CD4-positive, CD25-positive, alpha-beta regulatory T cell (primary cell): ENCODE measurements at regions not wholly inside any gene's neighbourhood (a gene's known extent, or its start where the extent isn't known, plus 50 kb on each side); places are given as distances from the start of the nearest gene placed in this dataset.
A peak's percentile ranks its signal among the peaks of the same experiment; 100 is the strongest.

ENCODE experiments used
- ATAC-seq, 2 donors: fragments of 150-1000 bp; cut with Tn5 transposase; one replicate each; pipeline ENCODE4 v1.10.0; 2021; ENCODE audit warnings: low read depth in 2 of 2, moderate number of reproducible peaks in 2 of 2, moderate library complexity in 1 of 2
- DNase-seq, 3 donors: peaks; one replicate each; pipeline versions ENCODE4 v3.0.0 to v3.0.0-alpha.2; 2012 to 2022; ENCODE audit warnings: mixed read lengths in 1 of 3
- H3K27ac ChIP-seq: one replicate; pipeline ENCODE4 v1.7.0; 2013; ENCODE audit warnings: mild to moderate bottlenecking, low read length; ENCODE audit not compliant: insufficient read depth, poor library complexity, severe bottlenecking
- H3K27me3 ChIP-seq: one replicate; pipeline ENCODE4 v1.7.0; 2013; ENCODE audit warnings: low read length; ENCODE audit not compliant: control insufficient read depth, insufficient read depth
- H3K36me3 ChIP-seq: one replicate; pipeline ENCODE4 v1.7.0; 2013; ENCODE audit warnings: mild to moderate bottlenecking, low read length, moderate library complexity; ENCODE audit not compliant: control insufficient read depth, insufficient read depth
- H3K4me1 ChIP-seq: 2 replicates; pipeline ENCODE4 v1.7.0; 2013; ENCODE audit warnings: mild to moderate bottlenecking, low read length; ENCODE audit not compliant: insufficient read depth, control insufficient read depth, poor library complexity, severe bottlenecking
- H3K4me3 ChIP-seq: one replicate; pipeline ENCODE4 v1.7.0; 2013; ENCODE audit warnings: low read depth, mild to moderate bottlenecking, low read length, moderate library complexity
- H3K9me3 ChIP-seq, 2 experiments: 1 replicate in 1 of 2; 2 replicates in 1 of 2; pipeline ENCODE4 v1.7.0; 2013; ENCODE audit warnings: low read length in 2 of 2, mild to moderate bottlenecking in 1 of 2, moderate library complexity in 1 of 2; ENCODE audit not compliant: control insufficient read depth in 2 of 2
- H3K27ac Mint-ChIP-seq, 3 donors: one replicate each; pipeline ENCODE4 v1.8.0; 2020 to 2022; ENCODE audit warnings: mild to moderate bottlenecking in 3 of 3, mixed read lengths in 3 of 3, moderate library complexity in 2 of 3
- H3K27me3 Mint-ChIP-seq: one replicate; pipeline ENCODE4 v1.8.0; 2022; ENCODE audit warnings: mild to moderate bottlenecking, mixed read lengths
- H3K36me3 Mint-ChIP-seq: one replicate; pipeline ENCODE4 v1.8.0; 2020; ENCODE audit warnings: mixed read lengths
- H3K4me1 Mint-ChIP-seq, 4 donors: one replicate each; pipeline ENCODE4 v1.8.0; 2020 to 2022; ENCODE audit warnings: mixed read lengths in 4 of 4, mild to moderate bottlenecking in 1 of 4
- H3K4me3 Mint-ChIP-seq, 4 donors: one replicate each; pipeline ENCODE4 v1.8.0; 2020 to 2022; ENCODE audit warnings: mild to moderate bottlenecking in 4 of 4, mixed read lengths in 4 of 4, moderate library complexity in 3 of 4
- H3K9me3 Mint-ChIP-seq, 7 donors: one replicate each; pipeline ENCODE4 v1.8.0; 2020 to 2022; ENCODE audit warnings: mixed read lengths in 7 of 7, mild to moderate bottlenecking in 3 of 7, moderate library complexity in 2 of 7

DNA sequence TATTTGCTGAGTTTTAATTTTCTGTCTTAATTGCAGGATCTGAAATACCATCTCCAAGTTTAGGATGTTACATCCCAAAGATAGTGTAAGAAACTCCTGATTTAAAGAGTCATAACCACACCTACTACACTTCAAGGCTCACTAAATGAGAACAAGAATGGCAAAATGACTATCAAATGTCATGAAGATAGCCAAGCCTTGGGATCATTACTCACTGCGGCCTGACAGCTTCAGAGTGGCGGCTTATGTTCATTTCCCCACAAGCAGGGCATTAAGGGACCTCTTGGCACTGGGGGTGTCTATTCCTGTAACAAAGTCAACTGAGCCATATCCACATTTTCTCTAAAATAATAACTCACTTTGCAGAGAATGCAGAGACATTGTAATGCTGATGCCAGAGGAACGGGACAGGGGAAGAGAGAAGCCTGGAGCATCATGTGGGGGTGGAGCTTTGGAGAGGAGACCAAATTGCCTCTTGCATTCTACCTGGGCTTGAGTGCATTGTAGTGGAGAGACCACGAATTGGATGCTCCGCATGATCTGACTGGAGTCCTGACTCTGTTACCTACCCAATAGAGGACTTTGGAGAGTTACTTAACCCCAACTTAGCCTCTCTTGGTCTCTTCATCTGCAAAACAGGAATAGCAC is 219.2 kb downstream of the OPA1 start:
- Mint-ChIP-seq H3K36me3 (no peaks in the 10 kb centered on the region), H3K9me3 (peaks cover 0 to 1% (median 0%) of the 10 kb centered on the region in 7 donors), H3K4me1 (no peaks in the 10 kb centered on the region), H3K4me3 (no peak overlapping the region), H3K27me3 (peaks cover 13% of the 10 kb centered on the region), H3K27ac (no peak overlapping the region)
- no peak for ATAC-seq
- no peaks in the 10 kb centered on the region for H3K4me1 ChIP-seq
- no peak overlapping the region for H3K27ac ChIP-seq
- no peak overlapping the region for H3K4me3 ChIP-seq
- H3K27me3 ChIP-seq = no peaks in the 10 kb centered on the region
- no peaks in the 10 kb centered on the region for H3K9me3 ChIP-seq
- no peaks in the 10 kb centered on the region for H3K36me3 ChIP-seq
- DNase-seq = no peak

DNA sequence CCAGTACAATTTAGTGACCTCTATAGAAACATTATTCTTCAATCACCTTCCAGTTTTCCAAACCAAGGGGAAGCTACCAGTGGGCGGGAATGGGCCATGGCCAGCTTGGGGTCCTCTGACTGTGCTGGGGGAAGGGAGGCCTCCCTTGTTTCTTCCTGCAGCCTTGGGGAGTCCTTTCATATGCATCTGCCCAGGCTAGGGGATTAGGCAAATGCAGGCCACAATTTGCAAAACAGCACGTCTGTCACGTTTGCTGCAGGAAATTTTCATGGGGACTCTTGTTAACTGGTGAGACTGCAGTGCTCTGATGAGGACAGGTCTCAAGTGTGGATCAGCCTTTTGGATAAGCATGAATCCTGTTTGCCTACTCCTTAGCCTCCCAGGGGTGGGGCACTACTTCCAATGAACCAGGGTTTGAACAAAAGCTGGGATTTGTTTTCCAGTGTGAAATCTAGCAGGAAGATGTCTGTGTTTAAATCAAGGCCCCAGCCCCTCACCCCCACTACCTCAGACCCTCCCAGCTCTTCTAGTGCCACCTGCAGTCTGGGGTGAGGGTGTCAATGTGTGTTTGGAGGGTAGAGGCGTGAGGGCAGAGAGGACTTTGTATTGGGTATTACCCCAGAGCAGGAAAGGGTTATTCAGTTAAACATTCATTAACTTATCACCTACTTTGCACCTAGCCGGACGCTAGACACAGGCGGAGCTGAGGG is 219.9 kb downstream of the OPA1 start:
- no peak overlapping the region for H3K4me3 Mint-ChIP-seq
- no peaks in the 10 kb centered on the region for H3K36me3 Mint-ChIP-seq
- H3K9me3 Mint-ChIP-seq = peaks cover 0 to 1% (median 0%) of the 10 kb centered on the region in 7 donors
- peaks cover 9% of the 10 kb centered on the region for H3K27me3 Mint-ChIP-seq
- DNase-seq = no peak
- H3K27me3 ChIP-seq = no peaks in the 10 kb centered on the region
- H3K4me3 ChIP-seq = no peak overlapping the region
- no peaks in the 10 kb centered on the region for H3K36me3 ChIP-seq
- H3K4me1 Mint-ChIP-seq = no peaks in the 10 kb centered on the region
- no peaks in the 10 kb centered on the region for H3K9me3 ChIP-seq
- no peak for ATAC-seq
- H3K4me1 ChIP-seq = no peaks in the 10 kb centered on the region
- H3K27ac Mint-ChIP-seq = no peak overlapping the region
- no peak overlapping the region for H3K27ac ChIP-seq

DNA sequence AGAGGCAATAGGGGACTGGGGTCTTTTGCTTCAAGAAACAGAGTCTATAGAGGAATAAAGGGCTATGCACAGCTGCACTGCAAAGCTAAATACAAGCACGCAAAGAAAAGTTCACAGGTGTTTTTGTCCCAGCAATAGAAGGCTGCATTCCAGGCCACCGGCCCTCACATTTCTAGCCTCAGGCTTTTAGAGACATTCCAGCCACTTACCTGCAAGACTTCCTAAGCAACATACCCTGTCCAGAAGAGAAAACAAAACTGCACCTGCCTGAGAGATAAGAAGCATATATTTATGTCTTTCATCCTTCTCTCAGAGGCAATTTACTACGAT is 220.5 kb downstream of the OPA1 start:
- Mint-ChIP-seq H3K27ac (no peak overlapping the region), H3K36me3 (no peaks in the 10 kb centered on the region), H3K4me1 (no peaks in the 10 kb centered on the region), H3K9me3 (peaks cover 0 to 1% (median 0%) of the 10 kb centered on the region in 7 donors), H3K4me3 (no peak overlapping the region), H3K27me3 (peaks cover 7% of the 10 kb centered on the region)
- Histone ChIP-seq H3K4me1 (no peaks in the 10 kb centered on the region), H3K36me3 (no peaks in the 10 kb centered on the region), H3K9me3 (no peaks in the 10 kb centered on the region), H3K27ac (no peak overlapping the region), H3K27me3 (no peaks in the 10 kb centered on the region), H3K4me3 (no peak overlapping the region)
- DNase-seq (no peak), ATAC-seq (no peak)

DNA sequence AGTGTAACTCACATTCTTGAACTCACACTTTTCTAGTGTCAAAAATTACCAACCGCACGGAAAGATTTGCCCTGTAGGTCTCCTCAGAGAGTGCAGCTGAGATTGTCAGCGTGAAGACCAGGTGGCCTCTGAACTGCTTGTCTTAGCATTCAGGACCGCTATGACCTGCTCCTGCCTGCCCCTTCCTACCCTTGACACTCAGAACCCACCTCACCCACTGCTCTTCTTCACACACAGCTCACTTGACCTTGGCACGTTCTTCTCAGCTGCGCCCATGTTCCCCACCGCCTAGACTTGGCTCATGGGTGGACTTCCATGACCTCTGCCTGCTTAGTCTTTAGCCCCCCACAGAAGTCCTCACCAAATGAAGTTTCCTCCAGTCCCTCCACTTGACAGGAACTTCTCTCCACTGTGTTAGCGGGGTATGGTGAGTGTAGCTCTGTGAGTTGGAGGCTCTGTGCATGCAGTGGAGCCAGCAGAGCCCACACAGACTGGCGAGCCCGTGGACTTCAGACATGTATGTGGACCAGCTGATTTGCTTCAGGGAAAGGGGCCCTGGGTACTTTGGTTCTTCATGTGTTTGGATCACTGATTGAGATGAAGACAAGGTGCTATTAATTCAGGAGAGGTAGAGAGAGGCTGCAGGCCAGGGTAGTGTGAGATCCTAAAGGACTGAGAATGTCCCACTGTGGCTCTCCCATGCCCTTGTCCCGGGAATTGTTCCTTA is 221.3 kb downstream of the OPA1 start:
- peaks cover 0 to 1% (median 0%) of the 10 kb centered on the region in 7 donors for H3K9me3 Mint-ChIP-seq
- no peaks in the 10 kb centered on the region for H3K9me3 ChIP-seq
- no peak overlapping the region for H3K4me3 Mint-ChIP-seq
- peaks cover 4% of the 10 kb centered on the region for H3K27me3 Mint-ChIP-seq
- ATAC-seq (no peak), DNase-seq (no peak)
- no peak overlapping the region for H3K27ac ChIP-seq
- no peak overlapping the region for H3K4me3 ChIP-seq
- no peaks in the 10 kb centered on the region for H3K4me1 ChIP-seq
- no peaks in the 10 kb centered on the region for H3K4me1 Mint-ChIP-seq
- H3K27me3 ChIP-seq = no peaks in the 10 kb centered on the region
- no peak overlapping the region for H3K27ac Mint-ChIP-seq
- no peaks in the 10 kb centered on the region for H3K36me3 ChIP-seq
- no peaks in the 10 kb centered on the region for H3K36me3 Mint-ChIP-seq

DNA sequence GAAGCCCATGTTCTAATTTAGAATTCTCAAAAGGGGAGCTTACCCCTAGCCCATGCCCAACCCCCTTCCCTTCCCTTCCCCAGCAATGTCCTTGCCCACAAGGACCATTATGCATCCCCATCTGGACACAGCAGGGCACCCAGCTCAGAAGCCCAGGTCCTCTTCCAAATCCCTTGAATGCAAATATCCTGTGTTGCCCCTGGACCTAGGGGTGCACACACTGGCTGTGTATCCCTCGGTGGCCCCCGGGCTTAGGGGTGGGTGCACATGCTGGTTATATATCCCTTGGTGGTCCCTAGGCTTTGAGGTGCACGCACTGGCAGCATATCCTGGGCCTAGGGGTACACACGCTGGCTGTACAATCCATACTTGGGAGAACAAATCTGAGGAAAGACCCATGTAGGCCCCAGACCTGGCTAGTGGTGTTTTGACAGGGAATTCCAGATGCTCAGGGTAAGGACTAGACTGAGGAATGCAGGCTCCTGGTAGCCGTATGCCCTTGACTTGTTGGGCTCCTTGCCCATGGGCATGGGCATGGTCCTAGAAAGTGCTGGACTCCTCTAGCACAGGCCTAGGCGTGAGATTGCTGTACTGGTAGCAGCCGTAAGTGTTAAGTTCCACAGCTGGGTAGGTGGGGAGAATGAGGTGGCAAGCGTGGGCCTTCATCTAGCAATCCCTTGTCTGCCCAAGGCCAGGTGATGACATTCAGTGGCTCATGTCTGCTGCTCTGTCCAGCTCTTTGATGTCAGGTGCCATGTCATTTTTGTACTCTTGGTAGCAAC is 222.4 kb downstream of the OPA1 start:
- no peaks in the 10 kb centered on the region for H3K36me3 ChIP-seq
- no peaks in the 10 kb centered on the region for H3K4me1 Mint-ChIP-seq
- peak overlapping the region in 1 of 3 donors; percentile 39 for H3K27ac Mint-ChIP-seq
- H3K27me3 ChIP-seq = no peaks in the 10 kb centered on the region
- no peak for DNase-seq
- H3K9me3 Mint-ChIP-seq = peaks cover 0 to 1% (median 0%) of the 10 kb centered on the region in 7 donors
- no peak overlapping the region for H3K4me3 ChIP-seq
- no peak overlapping the region for H3K4me3 Mint-ChIP-seq
- H3K27ac ChIP-seq = no peak overlapping the region
- no peaks in the 10 kb centered on the region for H3K36me3 Mint-ChIP-seq
- H3K27me3 Mint-ChIP-seq = peaks cover 4% of the 10 kb centered on the region
- no peaks in the 10 kb centered on the region for H3K4me1 ChIP-seq
- H3K9me3 ChIP-seq = no peaks in the 10 kb centered on the region
- ATAC-seq = no peak

DNA sequence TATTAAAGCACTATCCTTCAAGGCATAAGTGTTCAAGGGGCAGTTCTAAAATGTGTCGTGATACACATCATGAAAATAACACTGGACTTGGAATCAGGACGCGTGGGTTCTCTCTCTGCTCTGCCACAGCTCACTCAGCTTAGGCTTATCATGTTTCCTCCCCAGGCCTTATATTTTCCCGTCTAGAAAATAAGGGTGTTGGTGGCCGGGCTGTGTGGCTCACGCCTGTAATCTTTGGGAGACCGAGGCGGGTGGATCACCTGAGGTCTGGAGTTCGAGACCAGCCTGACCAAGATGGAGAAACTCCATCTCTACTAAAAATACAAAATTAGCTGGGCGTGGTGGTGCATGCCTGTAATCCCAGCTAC is 223.0 kb downstream of the OPA1 start:
- no peaks in the 10 kb centered on the region for H3K36me3 Mint-ChIP-seq
- H3K9me3 ChIP-seq = no peaks in the 10 kb centered on the region
- H3K36me3 ChIP-seq = no peaks in the 10 kb centered on the region
- no peak overlapping the region for H3K4me3 ChIP-seq
- H3K27me3 Mint-ChIP-seq = peaks cover 4% of the 10 kb centered on the region
- DNase-seq (no peak), ATAC-seq (no peak)
- H3K4me1 ChIP-seq = no peaks in the 10 kb centered on the region
- no peaks in the 10 kb centered on the region for H3K9me3 Mint-ChIP-seq
- no peak overlapping the region for H3K27ac ChIP-seq
- no peak overlapping the region for H3K27ac Mint-ChIP-seq
- H3K4me3 Mint-ChIP-seq = no peak overlapping the region
- no peaks in the 10 kb centered on the region for H3K4me1 Mint-ChIP-seq
- no peaks in the 10 kb centered on the region for H3K27me3 ChIP-seq

DNA sequence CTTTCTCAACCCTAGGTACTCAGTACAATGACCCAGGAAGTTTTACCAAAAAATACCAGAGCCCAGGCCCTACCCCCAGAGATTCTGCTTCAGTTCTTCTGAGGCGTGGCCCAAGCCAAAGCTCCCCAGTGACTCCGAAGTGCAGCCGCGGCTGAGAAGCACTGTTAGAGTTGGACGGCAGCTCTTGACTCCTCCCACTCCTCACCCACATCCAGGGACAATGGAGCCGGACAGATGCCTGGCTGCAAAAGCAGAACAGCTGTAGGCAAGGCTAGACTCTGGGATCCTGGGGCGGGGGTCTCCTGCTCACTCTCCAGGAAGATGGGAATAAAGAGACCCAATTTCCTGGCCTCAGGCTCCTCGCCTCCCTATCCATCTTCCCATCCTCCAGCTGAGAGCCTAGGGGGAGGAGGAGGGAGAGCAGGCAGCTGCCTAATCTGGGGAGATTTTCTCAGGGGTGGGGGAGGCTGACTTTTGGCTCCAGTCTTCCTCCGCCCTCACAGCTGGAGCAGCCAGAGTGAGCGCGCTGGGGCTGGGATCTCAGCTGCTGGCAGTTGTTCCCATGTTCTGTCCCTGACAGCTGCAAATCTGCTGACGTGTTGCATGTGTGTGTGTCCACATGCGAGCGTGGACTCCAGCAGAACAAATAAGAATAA is 223.8 kb downstream of the OPA1 start:
- Histone ChIP-seq H3K9me3 (no peaks in the 10 kb centered on the region), H3K36me3 (no peaks in the 10 kb centered on the region), H3K4me3 (no peak overlapping the region), H3K4me1 (no peaks in the 10 kb centered on the region), H3K27me3 (no peaks in the 10 kb centered on the region), H3K27ac (no peak overlapping the region)
- Mint-ChIP-seq H3K36me3 (no peaks in the 10 kb centered on the region), H3K4me3 (no peak overlapping the region), H3K4me1 (no peaks in the 10 kb centered on the region), H3K27ac (peak overlapping the region in 1 of 3 donors; percentile 33), H3K27me3 (peaks cover 4% of the 10 kb centered on the region), H3K9me3 (no peaks in the 10 kb centered on the region)
- ATAC-seq = no peak
- DNase-seq = no peak
